GM10266 (cell line): ENCODE measurements at regions not wholly inside any gene's neighbourhood (a gene's known extent, or its start where the extent isn't known, plus 50 kb on each side); places are given as distances from the start of the nearest gene placed in this dataset.

Source experiments
- DNase-seq: peaks from one replicate; pipeline ENCODE4 v3.0.0; 2012; ENCODE audit errors: extremely low spot score
- CTCF ChIP-seq: IDR thresholded peaks from 2 replicates; pipeline ENCODE4 v1.5.1; 2012; ENCODE audit warnings: mild to moderate bottlenecking, low read depth; ENCODE audit not compliant: control insufficient read depth, insufficient read depth; ENCODE audit errors: missing control alignments

GRCh38 chr2:190762566-190762965 lies 113.7 kb downstream of the NAB1 start:
- TF ChIP-seq CTCF: no peak

GRCh38 chr2:190763100-190763499 lies 114.2 kb downstream of the NAB1 start:
- DNase-seq: no peak
- no peak for TF ChIP-seq CTCF

More at GRCh38 chr2:190762566-190762965, 113.7 kb downstream of the NAB1 start:
- no peak for DNase-seq

GRCh38 chr2:190763901-190764514 lies 115.1 kb downstream of the NAB1 start:
- DNase-seq: peak; percentile 30
- no peak for TF ChIP-seq CTCF

GRCh38 chr2:190765386-190766173 lies 115.0 kb upstream of the GLS start:
- no peak for DNase-seq
- no peak for TF ChIP-seq CTCF

GRCh38 chr2:190766174-190766572 lies 114.4 kb upstream of the GLS start:
- no peak for TF ChIP-seq CTCF

GRCh38 chr2:190766595-190766994 lies 114.0 kb upstream of the GLS start:
- DNase-seq: no peak
- TF ChIP-seq CTCF: no peak

More at GRCh38 chr2:190766174-190766572, 114.4 kb upstream of the GLS start:
- no peak for DNase-seq

- TF ChIP-seq CTCF: no peak
- no peak for DNase-seq
Measured at GRCh38 chr2:190767821-190768220, 112.8 kb upstream of the GLS start.
